ENCODE measurements at regions not wholly inside any gene's neighbourhood (a gene's known extent, or its start where the extent isn't known, plus 50 kb on each side); places are given as distances from the start of the nearest gene placed in this dataset.
A peak's percentile ranks its signal among the peaks of the same experiment; 100 is the strongest.
"Not testable (repeated sequence)": the region's sequence is repeated elsewhere in the genome, so short reads cannot be mapped to it uniquely, and the experiment has no call there.

DNA sequence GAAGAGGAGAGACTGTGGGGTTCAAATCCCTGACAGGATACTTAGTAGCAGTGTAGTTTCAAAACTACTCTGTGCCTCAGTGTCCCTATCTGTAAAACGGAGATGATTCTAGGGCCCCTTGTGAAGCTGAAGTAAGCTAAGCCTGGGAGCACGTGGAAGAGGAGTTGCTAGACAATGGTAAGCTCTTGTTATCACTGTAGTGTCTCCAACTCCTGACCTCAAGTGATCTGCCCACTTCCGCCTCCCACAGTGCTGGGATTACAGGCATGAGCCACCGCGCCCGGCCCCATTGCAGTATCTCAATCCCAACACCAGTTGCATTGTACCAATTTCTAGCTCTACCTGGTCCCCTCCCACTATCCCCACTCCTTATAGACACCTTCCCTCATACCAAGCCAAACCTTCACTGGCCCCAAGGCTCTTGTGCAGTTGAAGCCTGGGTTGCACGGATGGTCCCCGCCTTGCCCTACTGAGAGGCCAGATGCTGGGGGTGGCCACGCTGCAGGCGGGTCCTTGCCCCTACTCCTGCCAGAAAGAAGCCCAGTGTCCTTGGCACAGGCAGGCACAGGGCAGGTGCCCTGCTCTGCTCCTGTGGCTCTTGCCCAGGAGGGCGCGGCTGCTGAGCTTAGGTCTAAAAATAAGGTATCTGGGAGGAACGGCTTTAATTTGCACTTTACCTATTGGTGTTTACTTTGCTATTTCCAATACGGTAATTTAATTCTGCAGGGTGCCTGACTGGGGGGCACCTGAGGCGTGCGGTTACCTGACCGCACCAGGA lies 118.1 kb downstream of the VEGFA start:
- DNase-seq (ENCODE audit: low spot score) = no peak

DNA sequence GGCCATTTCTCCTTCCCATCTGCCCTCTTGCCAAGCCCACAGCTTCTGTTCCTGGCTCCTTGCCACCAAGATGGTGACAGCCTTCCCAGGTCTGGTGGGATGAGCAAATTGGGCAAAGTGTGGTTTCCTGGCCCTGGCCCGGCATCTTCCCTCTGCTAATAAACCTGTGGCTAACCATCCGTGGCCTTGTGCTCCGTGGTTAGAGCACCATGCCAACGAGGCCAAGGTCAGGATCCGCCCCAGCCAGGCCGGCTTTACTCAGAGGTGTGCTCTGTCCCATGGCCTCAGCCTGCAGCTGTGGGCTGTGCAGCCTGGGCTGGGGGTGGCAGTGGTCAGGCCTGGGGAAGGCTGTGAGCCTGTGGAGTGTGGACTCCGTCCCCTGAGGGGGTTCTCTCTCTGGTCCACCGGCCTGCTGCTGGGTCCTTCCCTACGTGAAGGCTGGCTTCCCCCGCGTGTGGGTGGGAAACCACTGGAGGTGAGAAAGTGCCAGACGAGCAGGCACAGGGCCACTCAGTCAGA lies 117.4 kb downstream of the VEGFA start:
- DNase-seq (ENCODE audit: low spot score) = no peak

DNA sequence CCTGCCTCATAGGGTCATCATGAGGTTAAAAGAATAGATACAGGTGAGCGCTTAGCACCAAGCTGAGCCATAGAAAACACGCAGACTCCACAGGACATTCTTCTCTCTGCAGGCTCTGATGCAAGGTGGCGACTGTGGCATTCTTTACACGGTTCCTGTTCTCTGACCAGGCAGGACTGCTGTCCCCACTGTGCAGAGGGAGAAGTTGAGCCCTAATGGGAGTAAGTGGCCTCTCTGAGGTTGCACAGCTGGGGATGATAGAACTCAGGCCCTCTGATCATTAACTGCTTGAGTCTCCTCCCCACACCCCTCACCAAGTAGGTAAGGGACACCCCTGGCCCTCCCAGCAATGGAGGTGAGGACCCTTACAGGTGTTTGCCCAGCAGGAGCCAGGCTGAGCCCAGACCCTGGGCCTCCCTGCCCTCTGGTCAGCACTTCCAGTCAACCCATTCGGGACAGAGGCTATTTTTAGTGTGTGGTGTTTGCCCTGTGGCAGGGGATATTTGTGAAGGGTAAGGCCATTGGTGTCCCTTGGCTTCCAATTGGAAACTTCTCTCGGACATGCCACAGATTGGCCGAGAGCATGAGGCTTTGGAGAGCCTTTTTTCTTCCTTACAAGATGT lies 116.8 kb downstream of the VEGFA start:
- no peak for DNase-seq (ENCODE audit: low spot score)

DNA sequence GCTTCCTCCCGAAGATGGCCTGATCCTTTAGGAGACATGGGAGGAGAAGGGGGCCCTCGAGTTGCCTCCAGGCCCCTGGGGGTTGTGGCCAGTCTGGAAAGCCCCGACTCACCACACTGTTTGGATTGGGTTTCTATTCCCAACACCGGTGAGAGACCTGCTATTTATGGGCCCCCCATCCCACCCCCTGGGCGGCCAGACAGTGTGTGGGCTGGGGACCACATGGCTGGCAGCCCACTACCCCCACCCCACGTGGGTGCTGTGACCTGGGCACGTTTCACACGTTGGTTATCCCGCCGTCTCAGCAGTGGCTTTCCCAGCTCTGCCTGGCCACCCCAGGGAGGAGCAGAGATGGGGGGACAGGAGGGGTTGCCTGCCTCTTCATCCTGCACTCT lies 116.1 kb downstream of the VEGFA start:
- no peak for DNase-seq (ENCODE audit: low spot score)

DNA sequence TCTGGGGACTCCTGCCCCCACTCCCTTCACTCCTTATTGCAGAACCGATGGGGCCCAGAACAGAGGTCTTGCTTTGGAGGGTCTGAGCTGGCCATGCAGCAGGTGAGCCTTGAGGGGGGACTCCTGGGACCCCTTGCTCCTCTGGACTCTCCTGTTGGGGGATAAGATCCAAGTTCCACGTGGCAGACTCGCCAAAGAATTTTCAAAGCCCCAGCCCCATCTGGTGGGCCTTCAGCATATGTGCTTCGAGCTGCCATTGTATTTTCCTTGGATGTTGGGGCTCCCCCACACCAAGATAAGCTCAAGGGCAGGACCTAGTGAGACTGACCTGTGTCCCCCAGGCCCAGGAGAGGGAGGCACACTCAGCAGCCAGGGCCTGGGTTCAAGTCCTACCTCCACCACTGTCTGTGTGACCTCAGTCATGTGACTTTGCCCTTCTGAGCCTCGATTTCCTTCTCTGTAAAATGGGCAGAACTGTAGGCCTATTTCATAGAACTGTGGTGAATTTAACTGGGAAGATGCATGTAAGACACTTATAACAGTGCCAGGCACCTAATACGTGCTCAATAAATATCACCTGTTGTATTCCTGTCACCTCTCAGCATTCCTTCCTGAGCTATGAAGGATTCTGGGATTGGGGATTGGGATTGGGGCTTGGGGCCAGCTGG lies 115.5 kb downstream of the VEGFA start:
- no peak for DNase-seq (ENCODE audit: low spot score)

DNA sequence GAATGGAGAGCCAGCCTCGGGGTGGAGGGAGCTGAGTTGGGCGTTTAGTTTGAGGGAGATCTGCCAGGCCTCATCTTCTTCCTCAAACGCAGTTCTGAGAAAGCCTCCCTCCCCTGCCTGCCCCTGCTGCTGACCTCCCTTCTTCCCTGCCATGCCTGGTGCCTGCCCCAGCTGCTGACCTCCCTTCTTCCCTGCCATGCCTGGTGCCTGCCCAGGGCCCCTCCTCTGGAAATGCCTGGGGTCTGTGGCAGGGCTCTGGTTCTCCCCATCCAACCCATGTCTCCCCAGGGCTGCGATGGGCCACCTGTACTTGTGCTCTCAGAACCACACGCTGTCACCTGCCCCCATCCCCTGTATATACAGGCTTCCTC lies 114.6 kb downstream of the VEGFA start:
- DNase-seq (ENCODE audit: low spot score) = no peak

DNA sequence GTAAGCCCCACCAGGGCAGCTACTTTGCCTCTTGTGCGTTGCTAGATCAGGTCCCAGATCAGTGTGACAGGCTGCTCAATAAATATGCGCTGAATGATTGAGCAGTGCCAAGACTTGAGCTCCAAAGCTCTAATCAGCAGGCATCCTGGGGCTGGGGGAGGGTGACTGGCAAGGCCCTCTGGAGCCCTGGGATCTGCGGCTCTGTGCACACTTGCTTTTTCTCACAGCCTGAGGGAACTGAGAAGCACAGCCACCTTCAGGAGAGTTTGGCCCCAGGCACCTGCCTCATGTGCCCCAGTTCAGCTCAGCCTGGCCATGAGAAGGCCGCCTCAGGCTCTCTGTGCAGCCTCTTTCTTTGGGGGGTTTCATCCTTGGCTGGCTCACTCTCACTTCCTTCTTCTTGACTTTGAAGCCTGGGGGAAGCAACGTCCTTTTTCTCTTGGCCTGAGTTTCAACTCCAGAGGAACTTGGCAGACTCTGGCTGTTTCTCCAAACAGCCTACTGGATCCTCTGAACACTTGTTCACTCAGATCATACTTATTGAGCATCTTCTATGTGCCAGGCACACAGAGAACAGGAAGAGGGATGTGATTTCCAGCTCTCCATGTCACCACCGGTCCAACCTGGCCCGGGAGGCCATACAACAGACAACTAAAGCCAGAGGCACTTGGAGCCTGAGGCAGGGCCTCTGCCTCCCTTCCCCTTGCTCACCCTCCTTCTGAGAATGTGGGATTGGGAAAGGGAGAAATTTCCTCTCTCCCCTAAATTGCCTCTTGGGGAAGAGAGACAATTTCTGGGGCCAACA lies 114.0 kb downstream of the VEGFA start:
- DNase-seq (ENCODE audit: low spot score) = peak; percentile 54

DNA sequence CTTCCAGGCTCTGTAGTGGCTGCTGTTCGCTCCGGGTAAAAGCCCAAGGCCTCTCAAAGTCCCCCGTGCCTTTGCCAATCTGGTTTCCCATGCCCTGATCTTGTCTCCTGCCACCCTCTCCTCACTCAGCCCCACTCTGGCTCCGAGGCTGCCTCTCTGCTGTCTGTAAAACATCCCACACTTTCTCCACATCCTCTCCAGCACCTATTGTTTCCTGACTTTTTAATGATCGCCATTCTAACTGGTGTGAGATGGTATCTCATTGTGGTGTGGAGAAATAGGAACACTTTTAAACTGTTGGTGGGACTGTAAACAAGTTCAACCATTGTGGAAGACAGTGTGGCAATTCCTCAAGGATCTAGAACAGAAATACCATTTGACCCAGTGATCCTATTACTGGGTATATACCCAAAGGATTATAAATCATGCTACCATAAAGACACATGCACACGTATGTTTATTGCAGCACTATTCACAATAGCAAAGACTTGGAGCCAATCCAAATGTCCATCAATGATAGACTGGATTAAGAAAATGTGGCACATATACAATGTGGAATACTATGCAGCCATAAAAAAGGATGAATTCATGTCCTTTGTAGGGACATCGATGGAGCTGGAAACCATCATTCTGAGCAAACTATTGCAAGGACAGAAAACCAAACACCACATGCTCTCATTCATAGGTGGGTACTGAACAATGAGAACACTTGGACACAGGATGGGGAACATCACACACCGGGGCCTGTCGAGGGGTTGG lies 112.9 kb downstream of the VEGFA start:
- DNase-seq (ENCODE audit: low spot score) = not testable (repeated sequence)

DNA sequence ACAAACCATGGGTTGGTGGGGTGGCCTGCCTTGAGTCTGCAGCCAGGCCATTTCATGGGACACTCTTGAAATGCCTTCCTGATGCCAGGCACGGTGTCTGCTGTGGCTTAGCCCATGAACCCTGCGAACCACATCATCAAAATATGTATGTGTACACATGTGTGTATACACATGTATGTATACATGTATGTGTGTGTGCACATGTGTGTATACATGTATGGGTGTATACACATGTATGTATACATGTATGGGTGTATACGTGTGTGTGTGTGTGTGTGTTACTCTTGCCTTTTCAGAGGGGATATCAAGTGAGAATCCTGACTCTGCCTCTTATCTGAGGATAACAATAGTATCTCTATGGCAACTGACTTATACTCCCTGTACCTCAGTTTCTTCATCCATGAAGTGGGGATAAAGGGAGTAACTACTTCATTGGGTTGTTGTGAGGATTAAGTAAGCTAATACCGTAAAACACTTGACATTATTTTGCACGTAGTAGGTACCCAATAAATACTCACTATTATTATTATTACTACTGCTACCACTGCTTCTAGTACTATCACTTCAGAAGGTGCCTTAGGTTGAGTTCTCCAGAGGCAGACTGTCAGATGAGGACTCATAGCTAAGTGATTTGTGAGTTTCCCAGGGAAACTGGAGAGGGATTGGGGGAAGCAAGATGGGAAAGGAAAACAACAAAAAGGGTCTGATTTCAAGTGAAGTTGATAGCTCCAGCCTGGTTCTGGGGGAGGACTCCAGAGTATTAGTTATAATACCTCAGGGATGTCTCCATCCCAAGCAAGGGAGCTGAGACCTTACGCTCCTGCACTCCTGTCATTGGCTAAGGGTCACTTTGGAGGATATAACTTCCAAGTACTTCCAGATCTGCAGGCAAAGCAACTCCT lies 110.5 kb downstream of the VEGFA start:
- DNase-seq (ENCODE audit: low spot score) = no peak

DNA sequence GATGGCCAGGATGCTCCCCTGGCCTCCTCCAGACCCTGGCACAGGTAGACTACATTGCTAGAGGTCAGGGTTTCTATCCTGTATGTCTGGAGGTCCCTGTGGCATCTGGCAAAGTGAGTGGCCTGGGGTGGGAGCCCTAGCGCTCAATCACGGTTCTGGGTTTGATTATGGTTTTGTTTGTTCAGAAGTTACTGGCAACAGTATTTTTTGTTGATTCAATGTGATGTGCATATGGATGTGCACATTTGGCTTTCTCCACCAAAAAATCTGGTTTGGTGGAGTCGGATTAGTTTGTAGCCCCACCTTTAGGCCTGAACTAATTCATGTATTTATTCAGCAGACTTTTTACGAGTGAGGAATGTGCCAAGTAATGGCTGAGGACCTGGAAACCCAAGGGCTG lies 109.7 kb downstream of the VEGFA start:
- no peak for DNase-seq (ENCODE audit: low spot score)

DNA sequence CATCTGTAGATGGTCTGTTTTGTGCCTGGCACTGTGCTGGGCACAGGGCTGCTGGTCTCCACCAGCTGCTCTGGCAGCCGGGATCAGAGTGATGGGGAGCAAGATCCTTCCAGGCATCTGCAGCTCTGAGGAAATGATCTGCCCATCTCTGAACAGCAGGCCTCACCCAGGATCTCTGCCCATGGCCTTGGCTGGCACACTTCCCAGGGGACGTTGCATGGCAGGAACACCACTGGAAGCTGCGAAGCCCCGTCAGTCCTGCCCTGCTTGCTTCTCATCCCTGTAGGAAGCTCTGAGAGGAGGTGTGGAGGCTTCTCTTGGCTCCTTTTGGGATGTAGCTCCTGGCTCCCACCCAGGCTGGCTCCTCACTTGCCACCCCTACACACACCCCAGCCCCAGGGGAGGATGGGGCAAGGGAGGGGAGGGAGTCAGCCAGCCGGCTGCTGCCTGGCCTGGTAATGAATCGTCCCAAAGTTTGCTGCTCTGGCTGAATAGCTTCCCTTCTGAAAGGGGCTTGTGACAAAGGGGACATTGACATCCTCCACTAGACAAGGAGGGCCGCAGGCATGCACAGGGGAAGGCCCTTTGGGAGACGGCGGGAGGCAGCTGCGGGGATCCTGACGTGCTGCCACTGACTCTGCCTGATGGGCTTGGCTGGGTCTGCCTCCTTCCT lies 108.9 kb downstream of the VEGFA start:
- DNase-seq (ENCODE audit: low spot score) = no peak

DNA sequence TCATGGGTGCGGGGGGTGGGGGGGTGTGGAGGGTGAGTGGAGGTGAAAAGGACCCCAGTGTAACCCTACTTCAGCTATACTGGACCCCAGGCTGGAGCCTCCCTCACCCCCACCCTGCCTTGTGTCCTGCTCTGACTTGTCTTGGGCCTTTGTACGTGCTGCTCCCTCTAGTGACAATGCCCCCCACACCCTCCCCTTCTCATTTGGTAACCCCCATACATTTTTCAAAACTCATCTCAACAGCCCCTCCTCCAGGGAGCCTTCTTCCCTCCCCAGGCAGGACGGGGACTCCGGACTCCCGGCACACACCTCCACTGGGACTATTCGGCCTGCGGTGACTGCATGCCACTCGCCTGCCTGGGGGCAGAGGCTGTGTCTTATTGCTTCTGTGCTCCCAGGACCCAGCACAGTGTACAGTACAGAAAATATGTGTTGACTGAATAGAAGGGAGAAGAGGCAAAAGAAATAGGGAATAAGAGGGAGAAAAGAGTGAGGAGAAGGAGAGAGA lies 108.2 kb downstream of the VEGFA start:
- DNase-seq (ENCODE audit: low spot score) = no peak

DNA sequence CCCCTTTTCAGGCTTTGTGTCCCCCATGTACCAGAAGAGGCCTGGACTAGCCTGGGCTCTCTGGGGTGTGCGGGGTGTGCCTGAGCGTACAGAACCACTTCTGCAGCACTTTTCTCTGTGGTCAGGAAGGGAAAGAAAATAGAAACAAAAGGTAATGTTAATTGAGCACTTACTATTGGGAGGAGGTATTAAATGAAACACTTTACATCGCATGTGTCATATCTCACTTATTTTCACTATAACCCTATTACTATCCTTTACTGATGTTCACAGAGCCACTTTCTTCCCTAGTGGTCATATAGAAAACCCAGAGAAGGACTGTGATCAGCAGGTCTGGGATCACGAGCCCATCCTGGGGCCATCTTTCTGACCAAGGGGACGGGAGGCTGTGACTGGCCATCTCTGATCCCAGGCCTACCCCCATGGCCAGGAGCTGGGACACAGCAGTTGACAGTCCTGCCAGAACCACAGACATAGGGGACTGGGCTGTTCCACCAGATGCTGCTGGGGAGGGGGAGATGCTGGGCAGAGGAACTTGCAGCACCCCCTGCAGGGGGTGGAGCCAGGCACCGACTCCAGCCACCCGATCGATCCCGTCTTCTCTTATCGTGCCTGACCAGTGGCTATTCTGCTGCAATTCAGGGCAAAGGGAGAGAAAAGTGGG lies 107.6 kb downstream of the VEGFA start:
- no peak for DNase-seq (ENCODE audit: low spot score)

DNA sequence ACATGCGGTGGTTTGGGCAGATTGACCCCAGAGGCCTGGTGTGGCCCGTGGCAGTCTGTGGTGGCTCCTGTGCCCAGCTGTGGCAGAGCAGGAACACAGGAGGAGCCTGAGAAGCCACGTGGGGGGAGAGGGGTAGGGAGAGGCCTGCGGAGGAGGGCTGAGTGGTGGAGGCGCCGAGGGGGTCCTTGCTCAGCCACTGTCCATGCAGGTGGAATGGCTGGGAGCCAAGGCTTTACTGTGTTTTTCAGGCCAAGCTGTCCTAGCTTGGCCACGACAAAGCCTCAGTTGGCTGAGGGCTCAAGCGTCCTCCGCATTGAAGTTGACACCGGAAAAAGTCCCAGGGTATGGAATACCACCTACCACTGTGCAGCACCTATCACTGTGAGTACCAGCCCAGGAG lies 107.0 kb downstream of the VEGFA start:
- DNase-seq (ENCODE audit: low spot score) = no peak

DNA sequence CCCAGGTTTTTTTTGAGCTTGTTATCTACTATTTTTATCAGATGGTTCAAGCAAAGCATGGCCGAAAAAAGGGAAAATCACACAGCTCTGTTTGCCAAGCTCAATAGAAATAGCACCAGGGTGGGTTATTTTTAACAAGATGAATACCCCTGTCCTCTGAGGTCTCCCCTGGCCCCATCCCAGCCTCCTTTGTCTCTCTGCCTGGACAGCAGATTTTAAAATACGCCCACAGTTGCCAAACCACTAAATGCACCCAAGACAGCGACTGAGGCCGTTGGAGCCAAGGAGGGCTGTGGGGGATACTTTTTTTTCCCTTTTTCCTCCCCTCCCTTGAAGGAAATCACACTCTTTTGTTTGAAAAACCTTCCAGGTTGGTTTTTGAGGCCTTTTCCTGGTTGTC lies 106.6 kb downstream of the VEGFA start:
- no peak for DNase-seq (ENCODE audit: low spot score)

DNA sequence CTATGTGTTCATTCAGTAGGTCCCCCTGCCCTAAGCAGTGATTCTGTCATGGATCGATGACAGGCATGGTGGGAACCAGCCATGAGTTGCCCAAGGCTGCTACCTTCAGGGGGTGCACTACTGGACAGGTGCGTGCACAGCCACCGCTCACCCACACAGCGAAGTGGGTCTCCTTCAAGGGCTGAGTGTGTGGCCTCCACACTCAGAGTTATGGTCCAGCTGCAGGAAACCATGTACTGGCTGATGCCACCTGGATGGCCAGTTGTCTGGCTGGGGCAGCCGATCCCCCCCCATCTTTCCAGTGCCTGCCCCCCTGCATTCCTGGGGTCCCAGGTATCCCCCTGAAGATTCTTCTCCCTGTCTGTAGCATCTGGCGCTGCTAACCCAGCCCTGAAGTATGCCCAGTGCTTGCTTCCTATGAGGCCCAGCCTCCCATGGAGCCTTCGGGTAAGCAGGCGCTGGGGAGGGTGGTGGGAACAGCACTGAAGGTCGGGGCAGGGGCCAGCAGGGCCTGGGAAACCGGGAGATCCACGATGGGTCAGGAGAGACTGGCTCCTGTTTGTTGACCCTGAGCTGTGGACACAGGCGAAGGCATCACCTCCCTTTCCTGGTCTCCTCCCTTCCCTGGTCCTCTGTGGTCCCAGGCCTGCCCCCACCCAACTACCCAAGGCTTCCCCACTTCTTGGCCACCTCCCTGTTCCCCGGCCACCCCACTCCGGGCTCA lies 106.0 kb downstream of the VEGFA start:
- no peak for DNase-seq (ENCODE audit: low spot score)

DNA sequence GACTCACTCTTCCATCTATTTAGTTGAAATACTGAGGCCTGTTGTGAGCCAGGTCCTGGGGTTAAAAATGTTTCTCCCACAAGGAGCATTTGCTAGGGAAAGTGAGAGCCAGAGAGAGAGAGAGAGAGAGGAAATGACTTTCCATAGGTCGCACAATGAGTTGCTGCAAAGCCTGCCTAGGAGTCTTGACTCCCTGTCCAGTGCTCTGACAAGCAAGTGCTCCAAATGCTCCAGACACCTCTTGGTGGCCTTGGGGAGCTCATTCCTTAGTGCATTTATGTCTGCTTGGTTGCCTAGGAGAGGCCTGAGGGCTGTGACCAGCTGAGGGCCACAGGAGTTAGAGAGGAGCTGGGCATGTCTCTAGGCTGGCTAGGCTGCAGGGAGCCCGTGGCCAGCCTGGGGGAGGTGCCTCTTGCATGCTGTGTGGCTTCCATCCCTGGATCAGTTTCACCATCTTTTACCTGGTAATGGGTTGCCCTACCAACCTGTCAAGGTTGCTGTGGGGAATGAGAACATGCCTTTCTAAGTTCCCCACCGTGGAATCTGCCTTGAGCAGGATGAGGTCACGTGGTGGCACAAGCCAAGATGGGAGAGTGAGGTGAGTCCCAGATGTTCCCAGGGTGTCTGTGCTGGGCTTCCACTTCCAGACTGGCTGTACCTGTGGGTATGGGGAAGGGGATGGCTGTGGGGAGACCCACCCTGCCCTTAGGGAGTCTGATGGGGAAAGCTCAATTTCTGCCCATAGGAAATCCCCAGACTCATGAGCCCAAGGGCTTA lies 105.0 kb downstream of the VEGFA start:
- no peak for DNase-seq (ENCODE audit: low spot score)

All from umbilical cord (tissue), 1 donor.